Calu3 (cell line): ENCODE measurements at regions not wholly inside any gene's neighbourhood (a gene's known extent, or its start where the extent isn't known, plus 50 kb on each side); places are given as distances from the start of the nearest gene placed in this dataset.
"Not testable (repeated sequence)": the region's sequence is repeated elsewhere in the genome, so short reads cannot be mapped to it uniquely, and the experiment has no call there.

Experiments
- BruUV-seq: library from RNA; stranded (reverse); fragments of 400-500 nt; replicated peaks from 2 replicates; lab custom pipeline; 2021; lab: Mats Ljungman, UMichigan
- CTCF ChIA-PET: fragments of 300-600 bp; sonication (Branson Sonifier 250); formaldehyde crosslinking; loops from one replicate; lab custom pipeline; 2022; ENCODE audit warnings: antibody characterized with exemption; lab: Charles Lee
- DNase-seq: peaks from one replicate; pipeline ENCODE4 v3.0.0; 2022
- H3K27ac Mint-ChIP-seq: one replicate; pipeline ENCODE4 v1.8.0; 2022; ENCODE audit warnings: mixed read lengths; ENCODE audit not compliant: unreplicated experiment
- H3K27me3 Mint-ChIP-seq: one replicate; pipeline ENCODE4 v1.8.0; 2022; ENCODE audit warnings: mixed read lengths; ENCODE audit not compliant: unreplicated experiment
- H3K36me3 Mint-ChIP-seq: one replicate; pipeline ENCODE4 v1.8.0; 2022; ENCODE audit warnings: mild to moderate bottlenecking, moderate library complexity, mixed read lengths; ENCODE audit not compliant: insufficient read depth, unreplicated experiment
- H3K4me1 Mint-ChIP-seq: one replicate; pipeline ENCODE4 v1.8.0; 2022; ENCODE audit warnings: mild to moderate bottlenecking, low read depth, mixed read lengths; ENCODE audit not compliant: unreplicated experiment
- H3K4me3 Mint-ChIP-seq: one replicate; pipeline ENCODE4 v1.8.0; 2022; ENCODE audit warnings: mild to moderate bottlenecking, low read depth, moderate library complexity, mixed read lengths; ENCODE audit not compliant: unreplicated experiment
- H3K9me3 Mint-ChIP-seq: one replicate; pipeline ENCODE4 v1.8.0; 2022; ENCODE audit warnings: low read depth, mixed read lengths; ENCODE audit not compliant: unreplicated experiment
- intact Hi-C: fragments of 100-400 bp; cut with micrococcal nuclease; formaldehyde crosslinking; loops from one replicate; pipeline ENCODE4 v1.10.0; 2022; ENCODE audit not compliant: unreplicated experiment
- TF ChIP-seq, protein P1 (sequence below): fragments of 200-600 bp; IDR thresholded peaks from one replicate; pipeline ENCODE4 v1.8.0; 2022; ENCODE audit warnings: antibody characterized with exemption; ENCODE audit not compliant: unreplicated experiment

DNA sequence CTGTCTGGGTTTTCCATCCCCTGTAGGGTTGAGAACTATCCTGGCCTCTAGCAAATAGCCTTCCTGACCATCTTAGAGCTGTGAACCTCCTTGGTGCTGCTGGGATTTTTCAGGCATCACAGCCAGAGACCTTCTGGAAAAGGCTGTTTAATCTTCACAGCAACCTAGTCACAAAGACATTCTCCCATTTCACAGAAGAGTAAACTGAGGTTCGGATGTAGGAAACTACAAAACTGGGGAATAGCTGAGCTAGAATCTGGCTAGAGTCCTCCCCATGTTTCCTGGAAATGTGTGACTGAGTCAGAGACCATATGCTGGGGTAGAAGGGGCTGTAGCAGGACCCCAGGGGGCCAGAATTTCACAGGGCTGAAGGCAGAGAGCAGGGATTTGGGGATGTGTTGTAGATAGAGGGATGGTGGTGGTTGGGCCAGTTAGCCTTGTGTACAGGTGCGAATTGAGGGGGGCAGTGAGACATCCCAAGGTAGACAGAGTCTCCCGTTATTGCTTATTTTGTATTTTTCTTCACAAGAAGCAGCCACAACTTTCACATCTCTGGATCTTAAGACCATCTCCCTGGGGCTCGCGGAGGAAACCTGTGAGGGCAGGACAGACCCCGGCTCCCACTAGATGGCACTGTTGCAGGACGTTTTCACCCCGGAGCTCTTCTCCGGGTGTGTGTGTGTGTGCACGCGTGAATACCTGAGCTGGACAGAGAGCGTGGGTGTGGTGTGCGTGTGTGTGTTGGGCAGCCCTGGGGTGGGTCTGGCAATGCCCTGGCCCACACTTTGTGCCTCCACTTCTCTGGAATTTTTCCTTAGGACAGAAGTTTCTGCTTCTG, 66.9 kb upstream of the PRR23C start:
- Mint-ChIP-seq H3K27ac (no peak overlapping the region), H3K27me3 (peaks cover 36% of the 10 kb centered on the region), H3K4me1 (no peaks in the 10 kb centered on the region), H3K9me3 (no peaks in the 10 kb centered on the region), H3K36me3 (peaks cover 8% of the 10 kb centered on the region), H3K4me3 (no peak overlapping the region)
- TF ChIP-seq, protein P1, sequence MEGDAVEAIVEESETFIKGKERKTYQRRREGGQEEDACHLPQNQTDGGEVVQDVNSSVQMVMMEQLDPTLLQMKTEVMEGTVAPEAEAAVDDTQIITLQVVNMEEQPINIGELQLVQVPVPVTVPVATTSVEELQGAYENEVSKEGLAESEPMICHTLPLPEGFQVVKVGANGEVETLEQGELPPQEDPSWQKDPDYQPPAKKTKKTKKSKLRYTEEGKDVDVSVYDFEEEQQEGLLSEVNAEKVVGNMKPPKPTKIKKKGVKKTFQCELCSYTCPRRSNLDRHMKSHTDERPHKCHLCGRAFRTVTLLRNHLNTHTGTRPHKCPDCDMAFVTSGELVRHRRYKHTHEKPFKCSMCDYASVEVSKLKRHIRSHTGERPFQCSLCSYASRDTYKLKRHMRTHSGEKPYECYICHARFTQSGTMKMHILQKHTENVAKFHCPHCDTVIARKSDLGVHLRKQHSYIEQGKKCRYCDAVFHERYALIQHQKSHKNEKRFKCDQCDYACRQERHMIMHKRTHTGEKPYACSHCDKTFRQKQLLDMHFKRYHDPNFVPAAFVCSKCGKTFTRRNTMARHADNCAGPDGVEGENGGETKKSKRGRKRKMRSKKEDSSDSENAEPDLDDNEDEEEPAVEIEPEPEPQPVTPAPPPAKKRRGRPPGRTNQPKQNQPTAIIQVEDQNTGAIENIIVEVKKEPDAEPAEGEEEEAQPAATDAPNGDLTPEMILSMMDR, result peak; percentile 94
- intact Hi-C loops, result loop anchor here (2.0 kb wide), 2 partner anchors 91 to 217 kb away; no protein-coding TSS in a partner anchor
- peak; percentile 92 for DNase-seq
- no TSS peak for BruUV-seq
- CTCF ChIA-PET, result interaction anchor here (0.7 to 3.6 kb wide), 21 partner anchors 10 to 396 kb away, joined by 3 to 74 read pairs (median 4); no protein-coding TSS in a partner anchor

DNA sequence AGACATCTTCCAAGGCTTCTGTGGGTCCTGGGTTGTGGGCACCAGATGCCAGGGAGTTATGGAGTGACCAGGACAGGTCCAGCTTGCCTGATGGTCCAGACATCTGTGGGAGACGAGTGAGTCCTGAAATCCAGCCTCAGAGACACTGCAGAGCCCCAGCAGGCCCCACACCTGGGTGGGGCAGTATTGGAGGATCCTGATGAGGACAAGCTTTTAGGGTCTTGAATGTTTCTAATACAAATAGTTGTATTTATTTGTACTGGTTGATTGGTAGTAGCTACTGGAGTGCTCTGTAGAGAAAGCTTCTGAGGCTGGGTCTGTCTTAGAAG, 67.5 kb upstream of the PRR23C start:
- Mint-ChIP-seq H3K4me1 (no peaks in the 10 kb centered on the region), H3K4me3 (no peak overlapping the region), H3K27me3 (peaks cover 30% of the 10 kb centered on the region), H3K27ac (no peak overlapping the region), H3K9me3 (no peaks in the 10 kb centered on the region), H3K36me3 (peaks cover 8% of the 10 kb centered on the region)
- CTCF ChIA-PET, result interaction anchor here (0.7 to 3.6 kb wide), 20 partner anchors 9 to 396 kb away, joined by 3 to 74 read pairs (median 4); no protein-coding TSS in a partner anchor
- intact Hi-C loops, result loop anchor here (2.0 kb wide), 2 partner anchors 91 to 217 kb away; no protein-coding TSS in a partner anchor
- no TSS peak for BruUV-seq
- DNase-seq, result no peak
- TF ChIP-seq, protein P1, result no peak

DNA sequence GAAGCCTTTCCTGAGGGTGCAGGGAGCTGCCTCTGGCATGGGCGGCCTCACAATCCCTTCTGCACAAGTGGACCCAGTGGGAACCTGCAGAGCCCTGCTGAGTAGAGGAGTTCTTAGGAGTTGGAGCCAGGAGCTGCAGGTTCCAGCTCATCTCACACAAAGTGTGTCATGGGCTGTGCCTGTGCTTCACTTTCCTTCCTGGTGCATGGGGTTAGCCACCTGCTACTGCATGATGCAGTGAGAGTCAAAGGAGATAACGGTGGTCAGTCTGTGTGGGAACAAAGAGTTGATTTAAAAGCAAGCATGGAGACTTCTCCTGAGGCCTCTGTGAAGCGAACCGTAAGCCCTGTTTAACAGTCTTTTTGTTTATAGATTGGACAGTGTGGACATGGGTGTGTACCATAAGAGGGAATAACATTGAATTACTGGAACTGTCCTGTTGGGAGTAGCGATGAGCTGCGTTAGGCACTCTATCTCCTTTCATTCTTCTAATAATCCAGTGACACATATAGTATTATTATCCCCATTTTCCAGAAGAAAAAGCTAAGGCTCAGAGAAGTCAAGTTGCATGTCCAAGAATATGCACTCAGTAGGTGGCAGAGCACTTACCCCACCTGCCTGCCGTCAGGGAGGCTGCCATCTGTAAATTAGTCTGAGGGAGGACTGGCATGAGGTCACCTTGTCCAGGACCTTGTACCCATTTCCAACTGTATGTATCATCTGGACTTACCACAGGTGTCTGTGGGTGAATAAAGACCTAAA, 68.7 kb upstream of the PRR23C start:
- no TSS peak for BruUV-seq
- intact Hi-C loops, result loop anchor here (2.0 kb wide), 2 partner anchors 89 to 215 kb away; no protein-coding TSS in a partner anchor
- Mint-ChIP-seq H3K36me3 (peaks cover 8% of the 10 kb centered on the region), H3K9me3 (no peaks in the 10 kb centered on the region), H3K4me1 (no peaks in the 10 kb centered on the region), H3K27me3 (peaks cover 22% of the 10 kb centered on the region), H3K27ac (no peak overlapping the region), H3K4me3 (no peak overlapping the region)
- CTCF ChIA-PET, result interaction anchor here (0.5 to 3.6 kb wide), 4 partner anchors 89 to 241 kb away, joined by 3 to 74 read pairs (median 15); no protein-coding TSS in a partner anchor
- TF ChIP-seq, protein P1, result no peak
- no peak for DNase-seq

DNA sequence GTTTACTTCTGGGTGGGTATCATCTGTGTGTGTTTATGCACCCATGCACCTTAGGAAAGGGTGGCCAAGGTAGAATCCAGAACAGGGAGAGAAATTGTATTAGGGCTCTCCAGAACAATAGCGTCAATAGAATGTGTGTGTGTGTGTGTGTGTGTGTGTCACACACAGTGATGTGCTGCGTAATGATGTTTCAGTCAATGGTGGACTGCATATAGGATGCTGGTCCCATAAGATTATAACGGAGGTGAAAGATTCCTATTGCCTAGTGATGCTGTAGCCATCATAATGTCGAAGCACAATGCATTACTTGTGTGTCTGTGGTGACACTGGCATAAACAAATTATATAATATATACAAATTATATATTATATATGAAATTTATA, 69.3 kb upstream of the PRR23C start:
- BruUV-seq, result no TSS peak

DNA sequence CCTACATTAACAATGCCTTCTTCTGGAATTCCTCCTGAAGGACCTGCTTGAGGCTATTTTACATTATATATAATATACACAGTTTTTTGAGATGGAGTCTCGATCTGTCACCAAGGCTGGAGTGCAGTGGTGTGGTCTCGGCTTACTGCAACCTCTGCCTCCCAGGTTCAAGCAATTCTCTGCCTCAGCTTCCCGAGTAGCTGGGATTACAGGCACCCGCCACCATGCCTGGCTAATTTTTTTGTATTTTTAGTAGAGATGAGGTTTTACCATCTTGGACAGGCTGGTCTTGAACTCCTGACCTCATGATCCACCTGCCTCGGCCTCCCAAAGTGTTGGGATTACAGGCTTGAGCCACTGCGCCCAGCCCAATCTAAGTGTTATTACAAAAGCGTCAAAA, 71.9 kb upstream of the PRR23C start:
- H3K4me3 Mint-ChIP-seq, BruUV-seq, DNase-seq, H3K9me3 Mint-ChIP-seq, CTCF ChIA-PET, H3K27ac Mint-ChIP-seq, H3K36me3 Mint-ChIP-seq, intact Hi-C loops, H3K27me3 Mint-ChIP-seq: not testable (repeated sequence)
- H3K4me1 Mint-ChIP-seq, result peaks cover 21% of the 10 kb centered on the region

More for the DNA sequence above, 69.3 kb upstream of the PRR23C start:
- no peak overlapping the region for H3K27ac Mint-ChIP-seq
- H3K36me3 Mint-ChIP-seq, result peaks cover 8% of the 10 kb centered on the region
- no peaks in the 10 kb centered on the region for H3K9me3 Mint-ChIP-seq
- H3K4me3 Mint-ChIP-seq, result no peak overlapping the region
- CTCF ChIA-PET, result interaction anchor here (0.5 to 3.6 kb wide), 4 partner anchors 88 to 240 kb away, joined by 3 to 74 read pairs (median 15); no protein-coding TSS in a partner anchor
- H3K27me3 Mint-ChIP-seq, result peaks cover 22% of the 10 kb centered on the region
- no peak for DNase-seq
- TF ChIP-seq, protein P1, result no peak
- intact Hi-C loops, result loop anchor here (2.0 kb wide), 2 partner anchors 89 to 215 kb away; no protein-coding TSS in a partner anchor
- H3K4me1 Mint-ChIP-seq, result no peaks in the 10 kb centered on the region
